ENCODE measurements at regions not wholly inside any gene's neighbourhood (a gene's known extent, or its start where the extent isn't known, plus 50 kb on each side); places are given as distances from the start of the nearest gene placed in this dataset.

GRCh38 chrX:112527903-112528302 lies 151.8 kb downstream of the LHFPL1 start:
- TF ChIP-seq CTCF (conservative IDR thresholded peaks at IDR 0.05) = no peak
- TF ChIP-seq ZFX (IDR thresholded peaks at IDR 0.05) = no peak
